ENCODE measurements at regions not wholly inside any gene's neighbourhood (a gene's known extent, or its start where the extent isn't known, plus 50 kb on each side); places are given as distances from the start of the nearest gene placed in this dataset.

- TF ChIP-seq CTCF (IDR thresholded peaks at IDR 0.05), result no peak
- no peak for TF ChIP-seq POLR2A (IDR thresholded peaks at IDR 0.05)
Observed at GRCh38 chrX:96540111-96540631, 144.5 kb upstream of the DIAPH2 start.

Data from heart left ventricle (tissue), 13 donors.